ENCODE measurements at regions not wholly inside any gene's neighbourhood (a gene's known extent, or its start where the extent isn't known, plus 50 kb on each side); places are given as distances from the start of the nearest gene placed in this dataset.
"Not testable (repeated sequence)": the region's sequence is repeated elsewhere in the genome, so short reads cannot be mapped to it uniquely, and the experiment has no call there.

- no peak for DNase-seq
Observed at GRCh38 chrX:115408771-115409400, 119.4 kb downstream of the LUZP4 start.

GRCh38 chrX:115409551-115409950, 120.0 kb downstream of the LUZP4 start:
- DNase-seq: no peak

GRCh38 chrX:115410731-115411428, 121.4 kb downstream of the LUZP4 start:
- no peak for DNase-seq

- DNase-seq: no peak
Observed at GRCh38 chrX:115413246-115413878, 123.8 kb downstream of the LUZP4 start.

GRCh38 chrX:115419069-115419468, 129.6 kb downstream of the LUZP4 start:
- no peak for DNase-seq

- DNase-seq: no peak
Observed at GRCh38 chrX:115423086-115423485, 133.6 kb downstream of the LUZP4 start.

- DNase-seq: no peak
Observed at GRCh38 chrX:115425359-115425758, 135.6 kb upstream of the PLS3 start.

GRCh38 chrX:115427861-115428410, 133.0 kb upstream of the PLS3 start:
- DNase-seq: no peak

GRCh38 chrX:115434834-115435233, 126.1 kb upstream of the PLS3 start:
- DNase-seq: not testable (repeated sequence)

GRCh38 chrX:115437841-115438595, 123.0 kb upstream of the PLS3 start:
- no peak for DNase-seq

- DNase-seq: no peak
Observed at GRCh38 chrX:115448146-115448545, 112.8 kb upstream of the PLS3 start.

GRCh38 chrX:115449742-115450141, 111.2 kb upstream of the PLS3 start:
- DNase-seq: peak; percentile 31 to 43

- no peak for DNase-seq
Observed at GRCh38 chrX:115452251-115452650, 108.7 kb upstream of the PLS3 start.

- no peak for DNase-seq
Observed at GRCh38 chrX:115459883-115460880, 100.8 kb upstream of the PLS3 start.

- no peak for DNase-seq
Observed at GRCh38 chrX:115462406-115462805, 98.6 kb upstream of the PLS3 start.

GRCh38 chrX:115467961-115468360, 93.0 kb upstream of the PLS3 start:
- DNase-seq: no peak

- no peak for DNase-seq
Observed at GRCh38 chrX:115472131-115472530, 88.8 kb upstream of the PLS3 start.

GRCh38 chrX:115486510-115486909, 74.5 kb upstream of the PLS3 start:
- no peak for DNase-seq

GRCh38 chrX:115487608-115488007, 73.4 kb upstream of the PLS3 start:
- no peak for DNase-seq

- no peak for DNase-seq
Observed at GRCh38 chrX:115490814-115491213, 70.2 kb upstream of the PLS3 start.

GRCh38 chrX:115491766-115492165, 69.2 kb upstream of the PLS3 start:
- peak; percentile 1 to 51 for DNase-seq

- no peak for DNase-seq
Observed at GRCh38 chrX:115493015-115493414, 68.0 kb upstream of the PLS3 start.
